ENCODE measurements at regions not wholly inside any gene's neighbourhood (a gene's known extent, or its start where the extent isn't known, plus 50 kb on each side); places are given as distances from the start of the nearest gene placed in this dataset.

DNA sequence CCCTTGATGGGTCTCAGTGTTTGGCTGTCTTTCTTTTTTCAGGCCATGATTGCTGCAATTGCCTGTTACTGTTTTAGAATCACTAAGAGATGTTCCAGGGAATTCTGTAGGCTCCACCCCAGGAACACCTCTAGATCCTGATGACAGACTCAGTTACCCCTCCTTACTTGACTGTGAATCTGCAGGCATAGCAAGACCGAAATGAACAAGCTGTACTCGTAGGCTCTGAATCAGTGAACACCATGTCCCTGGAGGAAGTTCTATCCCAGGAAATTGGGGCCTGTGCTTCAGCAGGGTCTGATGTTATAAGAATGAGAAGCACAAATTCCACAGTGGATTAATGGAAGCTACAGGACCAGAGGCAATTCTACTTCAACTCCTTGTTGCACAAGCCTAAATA is 148.6 kb downstream of the COPS8 start:
- TF ChIP-seq, protein P1, sequence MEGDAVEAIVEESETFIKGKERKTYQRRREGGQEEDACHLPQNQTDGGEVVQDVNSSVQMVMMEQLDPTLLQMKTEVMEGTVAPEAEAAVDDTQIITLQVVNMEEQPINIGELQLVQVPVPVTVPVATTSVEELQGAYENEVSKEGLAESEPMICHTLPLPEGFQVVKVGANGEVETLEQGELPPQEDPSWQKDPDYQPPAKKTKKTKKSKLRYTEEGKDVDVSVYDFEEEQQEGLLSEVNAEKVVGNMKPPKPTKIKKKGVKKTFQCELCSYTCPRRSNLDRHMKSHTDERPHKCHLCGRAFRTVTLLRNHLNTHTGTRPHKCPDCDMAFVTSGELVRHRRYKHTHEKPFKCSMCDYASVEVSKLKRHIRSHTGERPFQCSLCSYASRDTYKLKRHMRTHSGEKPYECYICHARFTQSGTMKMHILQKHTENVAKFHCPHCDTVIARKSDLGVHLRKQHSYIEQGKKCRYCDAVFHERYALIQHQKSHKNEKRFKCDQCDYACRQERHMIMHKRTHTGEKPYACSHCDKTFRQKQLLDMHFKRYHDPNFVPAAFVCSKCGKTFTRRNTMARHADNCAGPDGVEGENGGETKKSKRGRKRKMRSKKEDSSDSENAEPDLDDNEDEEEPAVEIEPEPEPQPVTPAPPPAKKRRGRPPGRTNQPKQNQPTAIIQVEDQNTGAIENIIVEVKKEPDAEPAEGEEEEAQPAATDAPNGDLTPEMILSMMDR (IDR thresholded peaks at IDR 0.05), result no peak
- TF ChIP-seq POLR2A (IDR thresholded peaks at IDR 0.05), result no peak
